ENCODE measurements at regions not wholly inside any gene's neighbourhood (a gene's known extent, or its start where the extent isn't known, plus 50 kb on each side); places are given as distances from the start of the nearest gene placed in this dataset.

- no peak for DNase-seq (ENCODE audit: low spot score in 2 of 2, unreplicated experiment in 2 of 2)
- peaks cover 13% of the 10 kb centered on the region for H3K27me3 Mint-ChIP-seq (ENCODE audit: low read depth)
- H3K4me1 Mint-ChIP-seq, result peaks cover 5% of the 10 kb centered on the region
- no peak for TF ChIP-seq CTCF (IDR thresholded peaks at IDR 0.05; ENCODE audit: unreplicated experiment)
- H3K27ac Mint-ChIP-seq, result no peak overlapping the region
- no peak overlapping the region for H3K4me3 Mint-ChIP-seq
- no peaks in the 10 kb centered on the region for H3K9me3 Mint-ChIP-seq
- no peaks in the 10 kb centered on the region for H3K36me3 Mint-ChIP-seq
Observed at GRCh38 chr4:125760201-125760819, 445.6 kb downstream of the FAT4 start.

DNA sequence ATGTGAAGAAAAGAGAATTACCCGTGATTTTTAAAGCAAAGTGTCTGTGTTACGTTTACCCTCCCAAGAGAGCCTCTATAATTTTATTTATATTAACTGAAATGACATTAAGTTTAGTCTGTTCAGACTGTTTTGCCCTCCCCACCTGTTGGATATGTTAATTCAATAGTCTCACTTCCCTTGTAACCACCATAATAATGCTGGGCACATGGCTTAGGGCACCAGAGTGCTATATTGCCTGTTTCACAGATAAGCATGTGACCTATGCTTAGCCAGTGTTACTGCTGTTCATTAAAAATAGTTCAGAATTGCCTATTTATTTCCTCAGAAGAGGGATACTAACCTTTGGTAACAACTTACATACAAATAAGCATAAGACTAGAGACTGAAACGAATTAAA is 446.2 kb downstream of the FAT4 start:
- no peak for DNase-seq (ENCODE audit: low spot score in 2 of 2, unreplicated experiment in 2 of 2)
- Mint-ChIP-seq H3K4me1 (peaks cover 5% of the 10 kb centered on the region), H3K4me3 (no peak overlapping the region), H3K27me3 (ENCODE audit: low read depth) (peaks cover 13% of the 10 kb centered on the region), H3K27ac (no peak overlapping the region), H3K36me3 (no peaks in the 10 kb centered on the region), H3K9me3 (no peaks in the 10 kb centered on the region)
- TF ChIP-seq CTCF (IDR thresholded peaks at IDR 0.05; ENCODE audit: unreplicated experiment), result no peak

DNA sequence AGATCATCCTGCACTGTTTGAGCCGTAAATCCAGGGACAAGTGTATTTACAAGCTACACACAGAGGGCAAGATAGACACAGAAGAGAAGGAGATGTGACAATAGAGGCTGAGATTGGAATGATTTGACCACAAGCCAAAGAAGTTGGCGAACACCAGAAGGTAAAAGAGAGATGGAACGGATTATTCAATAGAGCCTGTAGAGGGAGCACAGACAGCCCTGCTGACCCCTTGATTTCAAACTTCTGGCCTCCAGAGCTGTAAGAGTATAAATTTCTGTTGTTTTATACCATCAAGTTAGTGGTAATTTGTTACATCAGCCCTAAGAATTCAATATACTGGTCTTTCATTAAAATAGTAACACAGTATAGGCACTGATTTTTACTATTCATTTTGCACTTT is 447.8 kb downstream of the FAT4 start:
- H3K27me3 Mint-ChIP-seq (ENCODE audit: low read depth), result peaks cover 22% of the 10 kb centered on the region
- H3K36me3 Mint-ChIP-seq, result no peaks in the 10 kb centered on the region
- H3K4me1 Mint-ChIP-seq, result peaks cover 2% of the 10 kb centered on the region
- H3K4me3 Mint-ChIP-seq, result no peak overlapping the region
- no peak for DNase-seq (ENCODE audit: low spot score in 2 of 2, unreplicated experiment in 2 of 2)
- no peak overlapping the region for H3K27ac Mint-ChIP-seq
- no peak for TF ChIP-seq CTCF (IDR thresholded peaks at IDR 0.05; ENCODE audit: unreplicated experiment)
- no peaks in the 10 kb centered on the region for H3K9me3 Mint-ChIP-seq

- Mint-ChIP-seq H3K4me1 (peaks cover 3% of the 10 kb centered on the region), H3K27ac (no peak overlapping the region), H3K9me3 (no peaks in the 10 kb centered on the region), H3K27me3 (ENCODE audit: low read depth) (peaks cover 26% of the 10 kb centered on the region), H3K36me3 (no peaks in the 10 kb centered on the region), H3K4me3 (no peak overlapping the region)
- no peak for DNase-seq (ENCODE audit: low spot score in 2 of 2, unreplicated experiment in 2 of 2)
- no peak for TF ChIP-seq CTCF (IDR thresholded peaks at IDR 0.05; ENCODE audit: unreplicated experiment)
Observed at GRCh38 chr4:125765941-125766340, 451.2 kb downstream of the FAT4 start.

- H3K27ac Mint-ChIP-seq, result no peak overlapping the region
- no peak for DNase-seq (ENCODE audit: low spot score in 2 of 2, unreplicated experiment in 2 of 2)
- H3K36me3 Mint-ChIP-seq, result peaks cover 4% of the 10 kb centered on the region
- H3K4me3 Mint-ChIP-seq, result no peak overlapping the region
- H3K27me3 Mint-ChIP-seq (ENCODE audit: low read depth), result peaks cover 46% of the 10 kb centered on the region
- peaks cover 14% of the 10 kb centered on the region for H3K9me3 Mint-ChIP-seq
- no peak for TF ChIP-seq CTCF (IDR thresholded peaks at IDR 0.05; ENCODE audit: unreplicated experiment)
- H3K4me1 Mint-ChIP-seq, result peaks cover 8% of the 10 kb centered on the region
Observed at GRCh38 chr4:125770814-125771398, 456.2 kb downstream of the FAT4 start.
